Kidney epithelial cell (primary cell): ENCODE measurements at regions not wholly inside any gene's neighbourhood (a gene's known extent, or its start where the extent isn't known, plus 50 kb on each side); places are given as distances from the start of the nearest gene placed in this dataset.
A peak's percentile ranks its signal among the peaks of the same experiment; 100 is the strongest.

Source experiments
- DNase-seq: peaks from one replicate; pipeline ENCODE4 v3.0.0-alpha.2; 2010; ENCODE audit warnings: low read depth
- H3K27me3 ChIP-seq: 2 replicates; pipeline ENCODE4 v1.6.0; 2011; ENCODE audit warnings: low read length; ENCODE audit not compliant: control insufficient read depth, insufficient read depth
- H3K36me3 ChIP-seq: 2 replicates; pipeline ENCODE4 v1.5.1; 2011; ENCODE audit warnings: low read length; ENCODE audit not compliant: control insufficient read depth, insufficient read depth
- H3K4me3 ChIP-seq: 2 replicates; pipeline ENCODE4 v1.5.1; 2011; ENCODE audit warnings: low read depth, mild to moderate bottlenecking, control low read depth, low read length
- TF ChIP-seq, protein P1 (sequence below): IDR thresholded peaks from 2 replicates; pipeline ENCODE4 v1.5.1; 2011; ENCODE audit warnings: mild to moderate bottlenecking, moderate library complexity, low read length, control low read depth, inconsistent platforms; ENCODE audit not compliant: insufficient read depth, poor library complexity, severe bottlenecking

DNA sequence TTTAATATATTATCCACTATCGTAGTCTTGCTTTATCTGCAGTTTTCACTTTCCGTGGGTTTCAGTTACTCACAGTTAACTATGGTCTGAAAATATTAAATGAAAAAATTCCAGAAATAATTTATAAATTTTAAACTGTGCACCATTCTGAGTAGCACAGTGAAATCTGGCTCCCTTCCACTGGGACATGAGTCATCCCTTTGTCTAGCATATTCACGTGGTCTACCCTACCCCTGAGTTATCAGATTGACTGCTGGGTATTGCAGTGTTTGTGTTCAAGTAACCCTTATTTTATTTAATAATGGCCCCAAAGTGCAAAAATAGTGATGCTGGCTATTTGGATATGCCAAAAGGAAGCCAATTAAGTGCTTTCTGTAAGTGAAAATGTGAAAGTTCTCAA is 539.5 kb upstream of the AGTR1 start:
- TF ChIP-seq, protein P1, sequence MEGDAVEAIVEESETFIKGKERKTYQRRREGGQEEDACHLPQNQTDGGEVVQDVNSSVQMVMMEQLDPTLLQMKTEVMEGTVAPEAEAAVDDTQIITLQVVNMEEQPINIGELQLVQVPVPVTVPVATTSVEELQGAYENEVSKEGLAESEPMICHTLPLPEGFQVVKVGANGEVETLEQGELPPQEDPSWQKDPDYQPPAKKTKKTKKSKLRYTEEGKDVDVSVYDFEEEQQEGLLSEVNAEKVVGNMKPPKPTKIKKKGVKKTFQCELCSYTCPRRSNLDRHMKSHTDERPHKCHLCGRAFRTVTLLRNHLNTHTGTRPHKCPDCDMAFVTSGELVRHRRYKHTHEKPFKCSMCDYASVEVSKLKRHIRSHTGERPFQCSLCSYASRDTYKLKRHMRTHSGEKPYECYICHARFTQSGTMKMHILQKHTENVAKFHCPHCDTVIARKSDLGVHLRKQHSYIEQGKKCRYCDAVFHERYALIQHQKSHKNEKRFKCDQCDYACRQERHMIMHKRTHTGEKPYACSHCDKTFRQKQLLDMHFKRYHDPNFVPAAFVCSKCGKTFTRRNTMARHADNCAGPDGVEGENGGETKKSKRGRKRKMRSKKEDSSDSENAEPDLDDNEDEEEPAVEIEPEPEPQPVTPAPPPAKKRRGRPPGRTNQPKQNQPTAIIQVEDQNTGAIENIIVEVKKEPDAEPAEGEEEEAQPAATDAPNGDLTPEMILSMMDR: no peak
- Histone ChIP-seq H3K27me3 (no peaks in the 10 kb centered on the region), H3K36me3 (no peaks in the 10 kb centered on the region), H3K4me3 (no peak overlapping the region)
- peak; percentile 4 for DNase-seq

DNA sequence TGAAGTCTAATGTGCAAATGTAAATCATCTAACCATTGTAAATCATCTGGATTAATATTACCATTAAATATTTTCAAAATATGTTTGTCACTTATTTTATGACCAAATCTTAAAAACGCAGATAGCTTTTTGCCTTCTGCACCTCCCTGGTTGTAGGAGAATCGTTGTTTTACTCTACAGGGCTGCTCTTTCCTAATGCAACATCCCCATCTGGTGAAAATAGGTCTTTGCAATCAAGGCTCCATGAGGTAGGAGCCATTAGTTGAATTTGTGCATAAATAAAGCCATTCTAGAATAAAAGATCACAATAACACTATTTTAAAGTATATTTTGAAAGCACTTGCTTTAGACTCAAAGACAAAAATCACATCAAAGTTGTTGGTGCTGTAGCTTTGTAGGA is 535.6 kb upstream of the AGTR1 start:
- no peak for DNase-seq
- Histone ChIP-seq H3K36me3 (no peaks in the 10 kb centered on the region), H3K27me3 (no peaks in the 10 kb centered on the region), H3K4me3 (no peak overlapping the region)
- TF ChIP-seq, protein P1: no peak

DNA sequence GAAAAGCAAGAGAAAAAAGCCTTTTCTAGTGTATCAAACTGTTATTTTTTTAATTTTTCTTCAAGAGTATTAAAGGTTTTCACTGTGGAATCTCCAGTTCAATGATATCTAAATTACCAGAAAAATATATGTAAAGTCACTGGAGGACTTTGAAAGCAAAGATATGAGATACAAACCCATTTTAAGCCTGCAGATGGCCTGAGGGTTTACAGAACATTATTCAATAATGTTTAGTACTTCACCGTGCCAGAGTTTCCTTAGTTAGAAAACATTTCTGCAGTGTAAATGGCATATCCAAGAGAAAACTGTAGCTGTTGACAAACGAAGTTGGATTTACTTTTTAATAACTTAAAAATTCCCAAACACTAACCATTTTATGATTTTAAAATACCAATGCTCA is 529.4 kb upstream of the AGTR1 start:
- H3K36me3 ChIP-seq: no peaks in the 10 kb centered on the region
- H3K27me3 ChIP-seq: no peaks in the 10 kb centered on the region
- TF ChIP-seq, protein P1: no peak
- no peak overlapping the region for H3K4me3 ChIP-seq
- DNase-seq: no peak

DNA sequence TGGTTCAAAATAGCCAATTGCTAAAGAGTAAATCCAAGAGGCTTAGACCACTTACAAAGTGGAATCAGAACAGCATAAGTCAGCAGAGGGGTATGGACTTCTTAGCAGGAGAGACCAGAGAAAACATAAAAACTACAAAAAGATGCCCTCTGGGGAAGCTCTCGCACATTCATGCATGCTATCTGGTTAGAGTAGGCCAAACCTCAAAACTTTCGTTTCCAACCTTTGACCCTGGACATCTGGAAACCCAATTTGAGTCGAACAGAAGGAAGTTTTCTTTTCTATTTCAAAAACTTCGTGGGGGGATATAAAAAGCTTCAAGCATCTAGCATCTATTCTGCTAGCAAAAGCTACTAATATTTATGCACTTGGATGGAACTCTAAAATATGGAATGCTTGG is 523.9 kb upstream of the AGTR1 start:
- no peak overlapping the region for H3K4me3 ChIP-seq
- DNase-seq: no peak
- no peaks in the 10 kb centered on the region for H3K36me3 ChIP-seq
- TF ChIP-seq, protein P1: no peak
- H3K27me3 ChIP-seq: no peaks in the 10 kb centered on the region

DNA sequence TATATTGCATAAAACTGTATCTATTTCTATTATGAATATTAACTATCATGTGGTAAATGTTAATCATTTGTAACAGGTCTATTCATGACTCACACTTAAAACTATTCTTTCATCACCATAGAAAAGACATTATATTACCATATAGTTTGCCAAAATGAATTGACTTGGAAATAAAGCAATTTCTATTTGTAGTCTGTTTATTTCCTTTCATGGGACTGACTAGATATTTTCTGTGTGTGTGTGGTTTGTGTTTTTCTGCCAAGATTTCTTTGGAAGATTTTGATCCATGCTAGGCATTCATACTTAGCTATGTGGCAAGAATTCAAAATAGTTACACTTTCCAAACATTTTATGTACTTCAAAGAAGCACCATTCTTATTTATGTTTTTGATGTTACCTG is 522.5 kb upstream of the AGTR1 start:
- DNase-seq: no peak
- TF ChIP-seq, protein P1: no peak
- Histone ChIP-seq H3K27me3 (no peaks in the 10 kb centered on the region), H3K4me3 (no peak overlapping the region), H3K36me3 (no peaks in the 10 kb centered on the region)

DNA sequence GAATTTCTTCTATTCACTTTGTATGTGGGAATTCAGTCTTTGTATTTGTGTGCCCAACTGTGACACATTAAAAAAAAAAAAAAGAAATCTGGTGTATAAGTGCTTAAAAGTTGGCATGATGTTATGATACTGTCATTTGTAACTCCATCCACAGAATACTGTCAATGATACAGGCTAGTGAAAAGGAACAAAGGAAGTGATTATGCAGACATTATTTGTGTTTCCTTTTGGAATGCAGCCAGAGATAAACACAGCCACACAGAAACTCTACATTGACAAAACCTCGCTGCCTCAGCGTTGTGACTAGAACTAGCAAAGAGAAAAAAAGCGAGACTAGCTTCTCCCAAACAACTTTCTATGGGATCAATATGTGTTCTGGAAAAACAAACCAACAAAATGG is 519.2 kb upstream of the AGTR1 start:
- H3K36me3 ChIP-seq: no peaks in the 10 kb centered on the region
- TF ChIP-seq, protein P1: no peak
- DNase-seq: peak; percentile 1

More for the DNA sequence above, 519.2 kb upstream of the AGTR1 start:
- H3K27me3 ChIP-seq: no peaks in the 10 kb centered on the region
- H3K4me3 ChIP-seq: no peak overlapping the region
